Activated naive CD4-positive, alpha-beta T cell treated with anti-CD3 and anti-CD28 coated beads, Interleukin-2, amount 50 U/mL, for 72 hours (primary cell): ENCODE measurements at regions not wholly inside any gene's neighbourhood (a gene's known extent, or its start where the extent isn't known, plus 50 kb on each side); places are given as distances from the start of the nearest gene placed in this dataset.
"Not testable (repeated sequence)": the region's sequence is repeated elsewhere in the genome, so short reads cannot be mapped to it uniquely, and the experiment has no call there.

Source experiments
- ATAC-seq, 2 donors: fragments of 150-1000 bp; cut with Tn5 transposase; 2 replicates each; pipeline ENCODE4 v1.10.0; 2021; ENCODE audit warnings: mild to moderate bottlenecking in 2 of 2, moderate library complexity in 2 of 2
- DNase-seq, 2 donors: peaks; one replicate each; pipeline ENCODE4 v3.0.0; 2021 to 2022; ENCODE audit warnings: low spot score in 2 of 2
- H3K27ac Mint-ChIP-seq, 2 donors: one replicate each; pipeline ENCODE4 v1.8.0; 2022; ENCODE audit warnings: mild to moderate bottlenecking in 2 of 2, mixed read lengths in 2 of 2
- H3K36me3 Mint-ChIP-seq, 2 donors: one replicate each; pipeline ENCODE4 v1.8.0; 2022; ENCODE audit warnings: mixed read lengths in 2 of 2
- H3K9me3 Mint-ChIP-seq, 2 donors: one replicate each; pipeline ENCODE4 v1.8.0; 2022; ENCODE audit warnings: mixed read lengths in 2 of 2

GRCh38 chr1:187946661-187947060 lies 1117.9 kb downstream of the PLA2G4A start:
- not testable (repeated sequence) for DNase-seq, H3K36me3 Mint-ChIP-seq, H3K27ac Mint-ChIP-seq, ATAC-seq
- peaks cover 21 to 35% of the 10 kb centered on the region in 2 donors for H3K9me3 Mint-ChIP-seq

GRCh38 chr1:187947359-187947758 lies 1118.6 kb downstream of the PLA2G4A start:
- Mint-ChIP-seq H3K27ac (no peak overlapping the region), H3K36me3 (peaks cover 0 to 8% of the 10 kb centered on the region in 2 donors), H3K9me3 (peaks cover 28 to 41% of the 10 kb centered on the region in 2 donors)
- DNase-seq (no peak), ATAC-seq (no peak)

- Mint-ChIP-seq H3K27ac (no peak overlapping the region), H3K36me3 (peaks cover 0 to 8% of the 10 kb centered on the region in 2 donors), H3K9me3 (peaks cover 26 to 40% of the 10 kb centered on the region in 2 donors)
- DNase-seq: no peak
- no peak for ATAC-seq
These were observed 1119.5 kb downstream of the PLA2G4A start for GRCh38 chr1:187948170-187948794.

GRCh38 chr1:187949567-187949966 lies 1120.8 kb downstream of the PLA2G4A start:
- ATAC-seq: no peak
- H3K9me3 Mint-ChIP-seq: peaks cover 25 to 40% of the 10 kb centered on the region in 2 donors

GRCh38 chr1:187951817-187952216 lies 1123.1 kb downstream of the PLA2G4A start:
- H3K9me3 Mint-ChIP-seq: peaks cover 22 to 29% of the 10 kb centered on the region in 2 donors
- H3K27ac Mint-ChIP-seq: no peak overlapping the region
- H3K36me3 Mint-ChIP-seq: peaks cover 0 to 4% of the 10 kb centered on the region in 2 donors
- no peak for ATAC-seq
- no peak for DNase-seq

More at GRCh38 chr1:187949567-187949966, 1120.8 kb downstream of the PLA2G4A start:
- no peak for DNase-seq
- Mint-ChIP-seq H3K36me3 (peaks cover 0 to 8% of the 10 kb centered on the region in 2 donors), H3K27ac (no peak overlapping the region)

GRCh38 chr1:187952446-187952845 lies 1123.7 kb downstream of the PLA2G4A start:
- Mint-ChIP-seq H3K9me3 (peaks cover 18 to 25% of the 10 kb centered on the region in 2 donors), H3K27ac (no peak overlapping the region), H3K36me3 (no peaks in the 10 kb centered on the region)
- ATAC-seq (no peak), DNase-seq (no peak)

- H3K9me3 Mint-ChIP-seq: peaks cover 10 to 12% of the 10 kb centered on the region in 2 donors
- H3K27ac Mint-ChIP-seq: no peak overlapping the region
- ATAC-seq: no peak
- no peaks in the 10 kb centered on the region for H3K36me3 Mint-ChIP-seq
- no peak for DNase-seq
These were observed 1128.2 kb downstream of the PLA2G4A start for GRCh38 chr1:187956975-187957374.

- no peaks in the 10 kb centered on the region for H3K36me3 Mint-ChIP-seq
- ATAC-seq (no peak), DNase-seq (no peak)
- H3K9me3 Mint-ChIP-seq: peaks cover 4 to 5% of the 10 kb centered on the region in 2 donors
- no peak overlapping the region for H3K27ac Mint-ChIP-seq
These were observed 1129.5 kb downstream of the PLA2G4A start for GRCh38 chr1:187958207-187958606.

GRCh38 chr1:187959062-187959461 lies 1130.3 kb downstream of the PLA2G4A start:
- ATAC-seq (no peak), DNase-seq (no peak)
- H3K36me3 Mint-ChIP-seq: no peaks in the 10 kb centered on the region
- peaks cover 4 to 5% of the 10 kb centered on the region in 2 donors for H3K9me3 Mint-ChIP-seq
- no peak overlapping the region for H3K27ac Mint-ChIP-seq

- DNase-seq (no peak), ATAC-seq (no peak)
- Mint-ChIP-seq H3K27ac (no peak overlapping the region), H3K36me3 (no peaks in the 10 kb centered on the region), H3K9me3 (peaks cover 4 to 5% of the 10 kb centered on the region in 2 donors)
These were observed 1131.4 kb downstream of the PLA2G4A start for GRCh38 chr1:187960125-187960638.

- Mint-ChIP-seq H3K27ac (no peak overlapping the region), H3K36me3 (no peaks in the 10 kb centered on the region), H3K9me3 (peaks cover 4 to 5% of the 10 kb centered on the region in 2 donors)
- ATAC-seq (no peak), DNase-seq (no peak)
These were observed 1133.1 kb downstream of the PLA2G4A start for GRCh38 chr1:187961895-187962294.

GRCh38 chr1:187971851-187972250 lies 1143.1 kb downstream of the PLA2G4A start:
- ATAC-seq (no peak), DNase-seq (no peak)
- Mint-ChIP-seq H3K9me3 (peaks cover 5 to 9% of the 10 kb centered on the region in 2 donors), H3K36me3 (no peaks in the 10 kb centered on the region), H3K27ac (no peak overlapping the region)

- no peak for ATAC-seq
- H3K27ac Mint-ChIP-seq: no peak overlapping the region
- no peak for DNase-seq
- no peaks in the 10 kb centered on the region for H3K36me3 Mint-ChIP-seq
- peaks cover 9 to 13% of the 10 kb centered on the region in 2 donors for H3K9me3 Mint-ChIP-seq
These were observed 1148.5 kb downstream of the PLA2G4A start for GRCh38 chr1:187977298-187977697.

GRCh38 chr1:187985145-187985896 lies 1156.6 kb downstream of the PLA2G4A start:
- DNase-seq (no peak), ATAC-seq (no peak)
- Mint-ChIP-seq H3K9me3 (peaks cover 10 to 12% of the 10 kb centered on the region in 2 donors), H3K27ac (no peak overlapping the region), H3K36me3 (no peaks in the 10 kb centered on the region)

- ATAC-seq (no peak), DNase-seq (no peak)
- no peak overlapping the region for H3K27ac Mint-ChIP-seq
- peaks cover 3 to 5% of the 10 kb centered on the region in 2 donors for H3K9me3 Mint-ChIP-seq
- H3K36me3 Mint-ChIP-seq: no peaks in the 10 kb centered on the region
These were observed 1157.3 kb downstream of the PLA2G4A start for GRCh38 chr1:187985897-187986654.

GRCh38 chr1:187987236-187987776 lies 1158.6 kb downstream of the PLA2G4A start:
- ATAC-seq (no peak), DNase-seq (no peak)
- Mint-ChIP-seq H3K9me3 (peaks cover 0 to 5% of the 10 kb centered on the region in 2 donors), H3K27ac (no peak overlapping the region), H3K36me3 (no peaks in the 10 kb centered on the region)
